T-helper 2 cell treated with Interferon-gamma antibody and Interleukin-4, amounts not matched to agents 5 μg/mL and 100 μg/mL, for 36 hours (primary cell): ENCODE measurements at regions not wholly inside any gene's neighbourhood (a gene's known extent, or its start where the extent isn't known, plus 50 kb on each side); places are given as distances from the start of the nearest gene placed in this dataset.

ENCODE experiments used
- DNase-seq: peaks from one replicate; pipeline ENCODE4 v3.0.0; 2021; ENCODE audit warnings: low spot score
- H3K27ac Mint-ChIP-seq: one replicate; pipeline ENCODE4 v1.8.0; 2021; ENCODE audit warnings: mild to moderate bottlenecking, mixed read lengths
- H3K27me3 Mint-ChIP-seq: one replicate; pipeline ENCODE4 v1.8.0; 2021; ENCODE audit warnings: low read depth, mixed read lengths
- H3K36me3 Mint-ChIP-seq: one replicate; pipeline ENCODE4 v1.8.0; 2021; ENCODE audit warnings: low read depth, mixed read lengths
- H3K4me1 Mint-ChIP-seq: one replicate; pipeline ENCODE4 v1.8.0; 2021; ENCODE audit warnings: low read depth, mixed read lengths
- H3K4me3 Mint-ChIP-seq: one replicate; pipeline ENCODE4 v1.8.0; 2022; ENCODE audit warnings: mild to moderate bottlenecking, moderate library complexity, mixed read lengths
- H3K9me3 Mint-ChIP-seq: one replicate; pipeline ENCODE4 v1.8.0; 2021; ENCODE audit warnings: mixed read lengths

- H3K4me1 Mint-ChIP-seq: no peaks in the 10 kb centered on the region
- H3K27ac Mint-ChIP-seq: no peak overlapping the region
- no peak overlapping the region for H3K4me3 Mint-ChIP-seq
- no peak for DNase-seq
- H3K9me3 Mint-ChIP-seq: no peaks in the 10 kb centered on the region
- H3K27me3 Mint-ChIP-seq: no peaks in the 10 kb centered on the region
- no peaks in the 10 kb centered on the region for H3K36me3 Mint-ChIP-seq
Observed at GRCh38 chr13:106804991-106805390, 237.1 kb upstream of the ARGLU1 start.

DNA sequence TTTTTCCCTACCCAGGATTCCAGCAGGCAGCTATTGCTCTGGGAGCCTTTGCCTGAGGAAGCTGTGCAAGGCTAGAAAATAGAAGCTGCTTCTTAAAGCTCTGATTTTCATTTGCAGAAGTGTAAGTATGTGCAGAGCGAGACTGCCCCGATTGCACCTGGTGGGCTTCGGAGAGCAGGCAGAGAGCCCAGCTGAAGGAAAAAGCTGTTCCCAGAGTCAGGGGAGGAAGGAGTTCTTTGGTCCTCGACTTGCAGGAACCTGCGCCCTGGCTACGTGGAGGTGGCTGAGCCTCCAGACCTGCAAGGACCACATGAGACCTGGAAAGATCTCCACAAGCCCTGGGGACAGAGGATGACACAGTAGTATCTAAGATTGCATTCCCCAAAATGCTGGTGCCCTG is 235.0 kb upstream of the ARGLU1 start:
- no peak for DNase-seq
- Mint-ChIP-seq H3K36me3 (no peaks in the 10 kb centered on the region), H3K4me3 (no peak overlapping the region), H3K9me3 (no peaks in the 10 kb centered on the region), H3K27me3 (no peaks in the 10 kb centered on the region), H3K27ac (no peak overlapping the region), H3K4me1 (no peaks in the 10 kb centered on the region)

DNA sequence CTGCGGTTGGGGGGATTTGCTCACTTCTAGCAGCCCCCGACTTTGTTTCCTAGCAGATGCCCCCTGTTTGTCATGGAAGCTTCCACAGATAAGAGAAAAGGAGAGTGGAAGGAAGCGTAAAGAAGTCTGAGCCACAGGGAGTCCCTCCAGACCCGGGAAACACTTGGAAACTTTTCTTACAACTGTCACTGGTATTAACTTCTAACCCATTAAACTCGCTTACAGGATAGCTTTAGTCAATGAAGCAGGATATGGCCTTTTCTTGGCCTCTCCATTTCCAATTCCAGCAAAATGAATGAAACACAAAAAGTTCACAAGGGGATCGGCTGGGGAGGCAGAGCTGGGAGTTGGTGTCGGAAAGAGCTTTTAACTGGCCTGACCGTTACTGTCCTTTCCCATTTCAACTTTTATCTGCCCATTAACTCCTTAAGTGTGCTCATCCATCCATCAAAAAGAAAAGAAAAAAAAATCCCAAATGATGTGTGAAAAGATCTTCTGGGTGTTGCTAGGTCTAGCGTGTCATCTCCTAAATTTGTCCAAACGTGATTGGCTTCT is 231.9 kb upstream of the ARGLU1 start:
- no peaks in the 10 kb centered on the region for H3K27me3 Mint-ChIP-seq
- H3K4me3 Mint-ChIP-seq: no peak overlapping the region
- H3K27ac Mint-ChIP-seq: no peak overlapping the region
- no peaks in the 10 kb centered on the region for H3K9me3 Mint-ChIP-seq
- no peaks in the 10 kb centered on the region for H3K36me3 Mint-ChIP-seq
- DNase-seq: no peak
- no peaks in the 10 kb centered on the region for H3K4me1 Mint-ChIP-seq

GRCh38 chr13:106797081-106797640 is 229.2 kb upstream of the ARGLU1 start:
- no peaks in the 10 kb centered on the region for H3K4me1 Mint-ChIP-seq
- no peak overlapping the region for H3K27ac Mint-ChIP-seq
- no peaks in the 10 kb centered on the region for H3K9me3 Mint-ChIP-seq
- H3K27me3 Mint-ChIP-seq: no peaks in the 10 kb centered on the region
- H3K36me3 Mint-ChIP-seq: no peaks in the 10 kb centered on the region
- DNase-seq: no peak
- H3K4me3 Mint-ChIP-seq: no peak overlapping the region

DNA sequence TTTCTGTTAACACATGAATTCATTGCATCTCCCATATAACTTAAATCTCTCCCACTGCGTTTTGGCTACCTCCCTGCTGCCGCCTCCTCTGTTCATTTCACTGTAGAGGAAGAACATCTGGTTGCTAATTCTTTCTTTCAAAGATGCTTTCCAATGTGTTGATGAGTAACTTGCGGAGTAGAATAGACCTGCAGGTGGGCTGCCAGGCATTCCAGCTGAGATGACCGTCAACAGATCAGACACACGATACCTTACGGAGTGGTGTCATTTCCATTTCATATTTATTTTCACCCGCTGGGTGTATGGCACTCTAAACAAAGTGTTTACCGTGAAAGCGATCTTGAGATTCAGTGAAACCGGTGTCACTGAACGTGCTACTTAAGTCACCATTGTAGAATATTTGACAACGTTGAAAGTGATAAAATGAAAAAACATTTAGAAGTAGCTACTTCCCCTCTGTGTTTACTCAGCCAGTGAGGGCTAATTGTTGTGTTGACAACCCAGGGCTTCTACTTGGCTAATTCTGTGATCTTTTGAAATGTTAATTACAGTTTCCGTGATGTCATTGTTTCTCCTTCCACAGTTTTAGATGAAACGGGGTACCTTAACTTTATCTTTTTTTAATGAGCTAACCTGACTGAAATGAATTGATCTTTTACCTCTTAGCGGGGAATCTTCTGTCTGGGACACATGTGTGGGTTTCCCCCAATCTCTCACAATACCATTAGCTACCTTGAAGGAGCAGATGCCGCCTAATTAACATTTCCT is 228.5 kb upstream of the ARGLU1 start:
- Mint-ChIP-seq H3K9me3 (no peaks in the 10 kb centered on the region), H3K4me3 (peak overlapping the region; percentile 65), H3K27me3 (no peaks in the 10 kb centered on the region), H3K36me3 (no peaks in the 10 kb centered on the region), H3K27ac (no peak overlapping the region), H3K4me1 (no peaks in the 10 kb centered on the region)
- no peak for DNase-seq

DNA sequence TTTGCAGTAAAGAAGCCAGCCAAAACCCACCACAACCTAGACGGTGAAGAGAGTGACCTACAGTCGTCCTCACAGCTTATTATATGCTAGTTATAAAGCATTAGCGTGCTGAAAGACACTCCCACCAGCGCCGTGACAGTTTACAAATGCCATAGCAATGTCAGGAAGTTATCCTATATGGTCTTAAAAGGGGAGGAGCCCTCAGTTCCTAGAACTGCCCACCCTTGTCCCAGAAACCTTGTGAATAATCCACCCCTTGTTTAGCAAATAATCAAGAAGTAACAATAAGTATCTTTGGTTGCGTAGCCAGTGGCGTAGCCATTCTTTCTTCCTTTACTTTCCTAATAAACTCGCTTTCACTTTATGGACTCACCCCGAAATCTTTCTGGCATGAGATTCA is 227.9 kb upstream of the ARGLU1 start:
- Mint-ChIP-seq H3K36me3 (no peaks in the 10 kb centered on the region), H3K9me3 (no peaks in the 10 kb centered on the region), H3K4me1 (no peaks in the 10 kb centered on the region), H3K27me3 (no peaks in the 10 kb centered on the region), H3K4me3 (peak overlapping the region; percentile 65), H3K27ac (no peak overlapping the region)
- DNase-seq: no peak

DNA sequence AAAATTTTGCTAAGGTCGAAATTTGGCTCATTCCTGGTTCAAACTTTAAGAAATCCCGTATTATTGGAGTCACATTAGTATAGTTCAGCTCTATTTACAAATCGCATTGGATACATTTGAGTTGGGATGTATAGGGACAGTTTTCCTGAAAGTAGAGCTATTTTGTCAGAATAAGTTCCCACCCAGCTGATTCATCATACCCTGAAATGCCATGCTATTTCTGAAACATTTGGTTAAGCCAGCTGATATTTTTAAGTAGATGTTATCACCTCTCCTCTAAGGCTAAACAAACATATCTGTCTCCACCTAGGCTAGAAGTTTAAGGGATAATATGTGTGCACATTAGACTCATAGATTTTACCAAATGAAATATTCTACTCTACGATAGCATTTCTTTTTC is 226.2 kb upstream of the ARGLU1 start:
- Mint-ChIP-seq H3K36me3 (no peaks in the 10 kb centered on the region), H3K27me3 (no peaks in the 10 kb centered on the region), H3K9me3 (no peaks in the 10 kb centered on the region), H3K4me3 (no peak overlapping the region), H3K4me1 (no peaks in the 10 kb centered on the region), H3K27ac (no peak overlapping the region)
- no peak for DNase-seq

DNA sequence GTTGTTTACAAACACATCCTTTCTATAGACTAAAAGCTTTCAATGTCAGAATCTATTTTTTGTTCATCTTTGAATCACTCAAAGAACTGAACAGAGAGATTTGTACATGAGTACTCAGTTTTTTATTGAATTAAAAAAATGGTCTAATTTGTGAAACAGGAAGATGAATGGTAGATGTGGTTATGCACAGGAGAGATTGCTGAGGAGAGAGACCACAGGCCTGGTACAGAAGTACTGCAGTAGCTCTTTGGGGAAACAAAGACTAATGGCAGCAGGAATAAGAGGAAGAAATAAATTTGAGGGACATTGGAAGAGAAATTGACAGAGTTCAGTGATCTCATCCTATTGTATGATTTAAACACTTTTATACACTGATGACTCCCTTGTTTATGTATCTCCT is 222.0 kb upstream of the ARGLU1 start:
- Mint-ChIP-seq H3K27me3 (no peaks in the 10 kb centered on the region), H3K4me1 (no peaks in the 10 kb centered on the region), H3K36me3 (no peaks in the 10 kb centered on the region), H3K9me3 (no peaks in the 10 kb centered on the region), H3K27ac (no peak overlapping the region), H3K4me3 (no peak overlapping the region)
- no peak for DNase-seq

DNA sequence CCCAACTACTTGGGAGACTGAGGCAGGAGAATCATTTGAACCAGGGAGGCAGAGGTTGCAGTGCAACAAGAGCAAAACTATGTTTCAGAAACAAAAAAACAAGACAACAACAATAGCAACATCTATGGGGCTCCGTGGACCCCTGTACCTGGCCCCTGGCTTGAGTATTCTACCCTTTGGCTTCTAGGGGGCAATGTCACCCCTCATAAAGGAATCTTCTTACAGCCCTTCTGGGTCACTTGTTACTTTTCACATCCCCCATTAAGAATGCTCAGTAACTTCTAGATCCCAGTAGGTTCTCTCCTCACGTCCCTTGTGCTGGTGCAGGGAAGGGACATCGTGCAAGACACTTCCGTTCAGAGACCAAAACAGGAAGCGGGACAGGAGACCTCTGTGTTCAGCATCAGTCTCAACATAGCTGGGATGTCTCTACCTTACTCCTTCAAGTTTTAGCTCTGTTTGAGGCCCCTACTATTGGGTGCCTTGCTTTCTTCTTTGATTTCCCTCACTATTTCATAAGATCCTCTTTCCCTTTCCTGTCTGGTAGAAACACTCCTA is 218.1 kb upstream of the ARGLU1 start:
- no peak overlapping the region for H3K27ac Mint-ChIP-seq
- no peaks in the 10 kb centered on the region for H3K9me3 Mint-ChIP-seq
- no peak overlapping the region for H3K4me3 Mint-ChIP-seq
- H3K4me1 Mint-ChIP-seq: no peaks in the 10 kb centered on the region
- no peaks in the 10 kb centered on the region for H3K36me3 Mint-ChIP-seq
- no peak for DNase-seq
- H3K27me3 Mint-ChIP-seq: no peaks in the 10 kb centered on the region

DNA sequence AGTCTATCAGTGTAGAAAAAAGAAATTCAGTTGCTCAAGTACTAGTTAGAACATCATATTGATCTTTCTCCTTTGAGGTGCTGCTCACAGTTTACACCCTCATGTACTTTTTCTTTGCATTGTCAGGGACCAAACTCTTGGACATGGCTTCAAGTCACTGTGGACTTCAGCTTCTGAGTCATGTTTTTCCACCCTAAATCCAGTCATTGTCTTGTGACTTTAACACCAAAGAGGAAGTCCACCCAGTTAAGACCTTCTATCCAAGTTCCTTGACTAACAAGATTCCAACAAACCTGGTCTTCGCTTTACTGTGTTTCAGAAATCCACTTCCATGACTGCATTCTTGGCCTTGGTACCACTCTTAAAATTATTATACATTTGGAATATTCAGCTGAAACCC is 206.7 kb upstream of the ARGLU1 start:
- Mint-ChIP-seq H3K4me1 (no peaks in the 10 kb centered on the region), H3K9me3 (peaks cover 8% of the 10 kb centered on the region), H3K4me3 (no peak overlapping the region), H3K27me3 (no peaks in the 10 kb centered on the region), H3K36me3 (no peaks in the 10 kb centered on the region), H3K27ac (no peak overlapping the region)
- no peak for DNase-seq

- Mint-ChIP-seq H3K36me3 (no peaks in the 10 kb centered on the region), H3K27ac (no peak overlapping the region), H3K9me3 (peaks cover 11% of the 10 kb centered on the region), H3K27me3 (no peaks in the 10 kb centered on the region), H3K4me1 (no peaks in the 10 kb centered on the region), H3K4me3 (no peak overlapping the region)
- DNase-seq: no peak
Observed at GRCh38 chr13:106772006-106772601, 204.2 kb upstream of the ARGLU1 start.

GRCh38 chr13:106768991-106769390 is 201.1 kb upstream of the ARGLU1 start:
- no peak for DNase-seq
- no peaks in the 10 kb centered on the region for H3K36me3 Mint-ChIP-seq
- H3K9me3 Mint-ChIP-seq: peaks cover 3% of the 10 kb centered on the region
- H3K27ac Mint-ChIP-seq: no peak overlapping the region
- no peaks in the 10 kb centered on the region for H3K4me1 Mint-ChIP-seq
- no peaks in the 10 kb centered on the region for H3K27me3 Mint-ChIP-seq
- no peak overlapping the region for H3K4me3 Mint-ChIP-seq

- H3K4me1 Mint-ChIP-seq: no peaks in the 10 kb centered on the region
- H3K4me3 Mint-ChIP-seq: no peak overlapping the region
- no peaks in the 10 kb centered on the region for H3K27me3 Mint-ChIP-seq
- DNase-seq: no peak
- H3K27ac Mint-ChIP-seq: no peak overlapping the region
- H3K36me3 Mint-ChIP-seq: no peaks in the 10 kb centered on the region
- H3K9me3 Mint-ChIP-seq: no peaks in the 10 kb centered on the region
Observed at GRCh38 chr13:106762708-106763107, 194.8 kb upstream of the ARGLU1 start.

DNA sequence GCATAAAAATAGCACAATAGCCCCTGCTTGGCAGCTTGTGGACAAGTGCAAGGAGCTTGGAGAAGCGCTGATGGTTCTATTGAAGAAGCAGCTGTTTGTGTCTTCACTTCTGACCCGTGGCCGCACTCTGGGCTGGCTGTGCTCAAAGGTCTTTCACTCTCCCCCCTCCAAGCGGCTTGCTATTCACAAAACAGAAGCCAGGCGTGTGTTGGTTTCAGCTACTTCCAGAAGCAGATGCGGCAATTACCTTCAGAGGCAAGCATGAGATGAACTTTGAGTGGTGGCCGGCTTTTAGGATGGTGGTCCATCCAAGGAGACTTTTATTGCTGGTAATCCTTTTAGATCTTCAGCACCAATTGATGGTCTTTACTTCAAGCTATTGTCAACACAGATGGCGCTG is 188.5 kb upstream of the ARGLU1 start:
- H3K4me3 Mint-ChIP-seq: no peak overlapping the region
- H3K36me3 Mint-ChIP-seq: no peaks in the 10 kb centered on the region
- no peak for DNase-seq
- H3K27ac Mint-ChIP-seq: no peak overlapping the region
- no peaks in the 10 kb centered on the region for H3K4me1 Mint-ChIP-seq
- H3K27me3 Mint-ChIP-seq: peaks cover 2% of the 10 kb centered on the region
- H3K9me3 Mint-ChIP-seq: no peaks in the 10 kb centered on the region
